DMS114 treated with DMSO at 0.1 percent for 48 hours (cell line): ENCODE measurements at regions not wholly inside any gene's neighbourhood (a gene's known extent, or its start where the extent isn't known, plus 50 kb on each side); places are given as distances from the start of the nearest gene placed in this dataset.

ENCODE experiments used
- DNase-seq: peaks from one replicate; lab custom pipeline; 2025; ENCODE audit not compliant: unreplicated experiment; lab: John Stamatoyannopoulos, UW

DNA sequence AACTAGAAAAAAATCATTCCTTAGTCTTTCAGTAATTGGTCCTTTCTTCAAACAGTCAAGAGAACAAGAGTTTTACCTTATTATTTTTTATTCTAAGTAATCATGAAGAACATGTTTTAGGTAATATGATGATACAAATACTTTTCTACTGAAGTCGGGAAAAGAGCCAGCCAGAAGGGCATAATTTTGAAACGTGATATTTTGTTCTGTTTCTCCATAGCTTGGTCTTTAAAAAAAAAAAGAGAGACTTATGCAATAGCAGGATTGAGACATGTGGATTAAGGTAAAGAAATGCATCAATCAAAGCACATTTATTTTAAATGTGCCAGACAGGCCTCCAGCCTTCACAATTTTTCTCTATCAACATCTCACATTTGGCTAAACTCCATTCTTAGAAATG, 1016.8 kb downstream of the CNTNAP5 start:
- no peak for DNase-seq

- no peak for DNase-seq
These were observed 1017.6 kb downstream of the CNTNAP5 start for GRCh38 chr2:125042727-125043126.

DNA sequence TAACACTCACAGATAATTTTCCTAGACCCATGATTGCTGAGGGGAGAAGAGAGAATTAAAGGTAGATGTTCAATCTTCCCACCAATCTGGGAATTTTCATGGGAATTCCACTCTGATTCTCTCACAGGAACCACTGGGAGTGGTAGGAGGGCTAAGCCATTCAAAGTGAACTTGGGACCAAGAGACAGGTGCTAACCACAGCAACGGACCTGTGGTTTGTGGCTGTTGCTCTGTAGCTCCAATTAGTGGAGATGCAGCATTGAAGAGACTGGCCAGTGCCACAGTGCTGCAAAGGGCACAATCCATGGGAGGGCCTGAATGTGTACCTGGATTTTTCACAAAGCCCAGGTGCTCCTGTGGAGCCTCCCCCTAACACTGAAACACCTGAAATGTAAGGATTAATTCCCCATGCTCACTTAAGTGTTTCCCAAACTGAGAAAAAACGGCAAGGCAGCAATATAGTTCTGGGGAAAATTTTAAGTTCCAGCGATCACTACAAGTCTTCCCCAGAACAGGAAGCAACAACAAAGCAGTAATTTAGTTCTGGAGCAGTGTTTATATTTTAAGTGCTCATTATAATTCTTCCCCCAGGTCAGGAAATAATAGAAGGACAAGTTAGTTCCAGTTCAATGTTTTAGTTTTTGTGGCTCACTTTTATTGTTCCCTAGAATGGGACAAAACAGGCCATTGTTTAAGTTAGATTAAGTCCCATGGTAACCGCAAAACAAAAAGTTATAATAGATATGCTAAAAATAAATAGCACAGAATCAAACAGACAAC, 1045.8 kb downstream of the CNTNAP5 start:
- no peak for DNase-seq

DNA sequence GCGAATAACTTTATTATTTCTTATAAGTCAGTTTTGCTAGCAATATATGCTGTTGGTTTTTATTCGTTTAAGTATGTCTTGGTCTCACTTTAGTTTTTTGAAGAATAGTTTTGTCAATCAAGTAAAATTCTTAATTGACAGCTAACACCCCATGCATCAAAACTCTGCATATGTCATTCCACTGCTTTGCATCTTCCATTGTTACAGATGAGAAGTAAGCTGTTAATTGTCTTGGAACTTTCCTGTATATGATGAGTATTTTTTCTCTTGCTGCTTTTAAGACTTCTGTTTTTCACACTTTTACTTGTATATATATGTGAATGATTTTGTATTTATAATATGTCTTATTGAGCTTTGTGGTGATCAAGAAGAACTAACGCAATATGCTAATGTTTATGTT, 1048.4 kb downstream of the CNTNAP5 start:
- no peak for DNase-seq

- DNase-seq: no peak
These were observed 1060.8 kb downstream of the CNTNAP5 start for GRCh38 chr2:125085904-125086303.

- no peak for DNase-seq
These were observed 1061.5 kb downstream of the CNTNAP5 start for GRCh38 chr2:125086313-125087184.

DNA sequence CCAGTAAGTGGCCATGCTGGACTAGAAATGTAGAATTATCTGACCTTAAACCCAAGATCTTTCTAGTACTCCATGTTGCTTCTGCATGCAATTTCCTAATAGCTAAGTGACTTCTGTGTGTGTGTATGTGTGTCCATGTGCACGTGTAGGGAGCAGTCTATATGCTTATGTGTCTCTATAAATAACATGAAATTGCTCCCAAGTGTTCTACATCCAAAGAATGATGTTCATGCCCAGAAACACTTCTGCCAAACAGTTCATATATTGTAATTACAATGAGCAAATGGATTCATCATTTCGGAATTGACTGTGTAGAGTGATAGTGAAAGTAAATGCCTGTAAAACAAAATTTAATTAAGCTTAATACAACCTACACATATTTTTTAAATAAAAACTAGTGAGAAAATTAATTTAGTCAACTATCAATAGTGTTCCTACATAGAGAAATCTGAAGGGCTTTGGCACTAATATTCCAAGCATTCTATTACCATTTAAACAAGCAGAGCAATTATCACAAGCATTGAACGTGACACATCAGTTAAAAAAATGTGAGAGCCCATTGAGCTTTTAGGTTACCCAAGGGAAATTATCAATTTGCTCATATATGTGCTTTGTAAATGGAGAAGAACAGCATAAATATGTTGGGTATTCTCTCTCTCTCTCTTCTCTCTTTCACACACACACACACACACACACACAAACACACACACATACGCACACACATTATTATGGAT, 1067.4 kb downstream of the CNTNAP5 start:
- DNase-seq: no peak

DNA sequence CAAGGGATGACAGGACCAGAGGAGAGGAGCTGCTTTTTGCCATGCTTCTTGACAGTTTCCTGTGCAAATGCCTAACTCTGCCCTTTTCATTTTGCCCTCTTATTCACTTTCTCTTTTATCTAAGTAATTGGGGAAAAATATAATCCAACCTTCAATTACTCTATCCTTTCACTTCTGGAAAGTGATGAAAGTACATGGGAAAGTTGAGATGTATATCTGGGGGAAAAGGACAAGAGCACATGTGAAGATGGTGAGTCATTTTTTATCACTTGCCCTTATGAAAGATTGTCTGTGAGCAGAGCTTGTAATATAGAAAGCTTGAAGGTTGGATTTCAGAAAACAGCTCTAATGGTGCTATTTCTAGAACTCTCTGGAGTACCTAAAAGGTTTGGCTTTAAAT, 1070.7 kb downstream of the CNTNAP5 start:
- no peak for DNase-seq

DNA sequence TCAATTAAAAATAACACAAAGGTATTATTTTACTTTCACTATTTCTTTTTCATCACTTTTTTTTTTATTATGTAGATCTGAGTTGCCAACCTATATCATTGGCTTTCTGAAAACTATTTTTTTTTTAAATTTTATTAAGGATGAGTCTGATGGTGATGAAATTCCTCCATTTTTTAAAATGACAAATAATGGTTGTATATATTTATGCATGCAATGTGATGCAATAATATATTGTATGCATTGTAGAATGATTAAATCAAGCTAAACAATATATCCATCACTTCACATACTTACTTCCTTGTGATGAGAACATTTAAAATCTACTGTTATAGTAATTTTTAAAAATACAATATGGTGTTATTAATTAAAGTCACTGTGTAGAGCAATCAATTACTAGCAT, 1081.6 kb downstream of the CNTNAP5 start:
- no peak for DNase-seq

DNA sequence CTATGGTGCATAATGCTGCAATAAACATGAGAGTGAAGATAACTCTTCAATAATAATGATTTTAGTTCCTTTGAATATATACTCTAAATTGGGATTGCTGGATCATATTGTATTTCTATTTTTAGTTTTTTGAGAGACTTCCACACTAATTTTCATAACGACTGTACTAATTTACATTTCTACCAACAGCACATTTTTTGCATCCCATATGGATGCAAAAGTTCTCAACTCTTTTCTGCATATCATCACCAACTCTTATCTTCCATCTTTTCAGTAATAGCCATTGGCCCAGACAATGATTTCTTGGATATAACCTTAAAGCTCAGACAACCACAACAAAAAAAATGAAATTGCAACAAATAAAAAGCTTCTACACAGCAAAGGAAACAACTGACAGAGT, 1082.4 kb downstream of the CNTNAP5 start:
- DNase-seq: no peak

GRCh38 chr2:125108251-125108650, 1083.2 kb downstream of the CNTNAP5 start:
- no peak for DNase-seq

GRCh38 chr2:125125902-125126301, 1100.8 kb downstream of the CNTNAP5 start:
- no peak for DNase-seq

GRCh38 chr2:125160947-125161346, 1135.9 kb downstream of the CNTNAP5 start:
- DNase-seq: no peak

- no peak for DNase-seq
These were observed 1142.1 kb downstream of the CNTNAP5 start for GRCh38 chr2:125167152-125167551.

GRCh38 chr2:125167820-125168219, 1142.7 kb downstream of the CNTNAP5 start:
- DNase-seq: no peak

DNA sequence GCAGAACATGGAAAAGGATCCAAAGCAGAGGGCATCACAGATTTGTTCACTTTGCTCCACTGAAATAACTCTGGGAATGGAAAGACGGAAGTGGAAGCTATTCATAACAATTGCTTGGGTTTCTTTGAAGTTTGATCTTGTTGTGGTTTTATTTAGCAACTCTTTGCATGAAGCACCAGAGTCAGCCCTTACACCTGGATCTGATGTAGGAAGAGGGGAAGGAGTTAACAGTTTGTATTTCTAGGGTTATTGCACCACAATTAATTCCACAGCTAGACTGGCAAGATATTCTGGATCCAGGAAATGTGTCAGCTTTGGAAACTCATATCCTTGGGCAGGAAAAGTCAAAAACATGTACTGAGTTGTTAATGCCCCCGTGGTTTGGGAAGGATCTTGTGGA, 1143.4 kb downstream of the CNTNAP5 start:
- DNase-seq: no peak

GRCh38 chr2:125169022-125169763, 1144.1 kb downstream of the CNTNAP5 start:
- no peak for DNase-seq

GRCh38 chr2:125169764-125170146, 1144.7 kb downstream of the CNTNAP5 start:
- DNase-seq: no peak

DNA sequence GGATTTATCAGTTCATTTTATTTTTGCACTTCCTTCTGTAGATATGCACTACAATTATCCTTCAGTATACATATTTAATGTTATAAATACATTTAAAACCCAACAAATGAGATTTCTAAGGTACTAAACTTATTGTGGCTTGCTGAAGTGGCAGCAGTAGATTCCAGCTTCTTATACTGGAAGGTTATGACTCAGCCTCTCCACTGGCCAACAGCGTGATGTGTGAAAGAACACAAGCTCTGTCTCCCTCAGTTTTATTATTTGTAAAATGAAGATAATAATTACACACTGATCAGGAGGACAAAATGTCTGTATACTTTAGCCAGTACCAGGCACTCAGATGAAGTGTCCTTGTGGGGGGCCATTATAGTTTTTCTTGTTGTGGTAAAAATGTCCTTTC, 1147.1 kb downstream of the CNTNAP5 start:
- no peak for DNase-seq

GRCh38 chr2:125175415-125175814, 1150.3 kb downstream of the CNTNAP5 start:
- DNase-seq: no peak

DNA sequence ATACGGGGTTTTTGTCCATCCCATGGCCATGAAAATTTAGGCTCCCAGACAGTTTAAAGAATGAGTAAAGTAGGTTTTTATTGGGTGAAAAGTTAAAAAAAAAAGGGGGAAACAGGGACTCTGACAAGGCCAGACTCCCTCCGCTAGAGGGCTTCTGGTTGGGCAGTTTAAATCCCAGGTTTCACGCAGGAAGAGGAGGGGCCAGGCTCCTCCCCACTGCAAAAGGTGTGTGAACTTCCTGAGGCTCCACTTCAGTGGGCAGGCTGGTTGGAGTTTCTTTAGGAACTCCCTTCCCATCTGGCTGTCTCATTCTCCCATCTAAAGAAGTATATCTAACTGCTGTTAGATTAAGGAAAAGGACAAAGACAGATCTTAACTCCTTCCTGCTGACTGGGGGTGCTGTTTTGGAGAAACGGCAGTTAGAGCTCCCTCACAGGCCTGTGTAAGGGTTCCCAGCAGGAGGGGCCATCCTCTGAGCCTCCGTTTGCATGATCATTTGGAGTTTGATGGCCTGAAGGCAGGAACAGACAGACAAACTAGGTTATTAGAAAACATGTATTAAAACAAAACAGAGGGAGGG, 1160.7 kb downstream of the CNTNAP5 start:
- DNase-seq: no peak
